GM21529 (cell line): ENCODE measurements at regions not wholly inside any gene's neighbourhood (a gene's known extent, or its start where the extent isn't known, plus 50 kb on each side); places are given as distances from the start of the nearest gene placed in this dataset.
"Not testable (repeated sequence)": the region's sequence is repeated elsewhere in the genome, so short reads cannot be mapped to it uniquely, and the experiment has no call there.

Source experiments
- ATAC-seq: cut with Tn5 transposase; IDR thresholded peaks from one replicate; pipeline ENCODE4 v1.9.1; 2021; ENCODE audit not compliant: unreplicated experiment

DNA sequence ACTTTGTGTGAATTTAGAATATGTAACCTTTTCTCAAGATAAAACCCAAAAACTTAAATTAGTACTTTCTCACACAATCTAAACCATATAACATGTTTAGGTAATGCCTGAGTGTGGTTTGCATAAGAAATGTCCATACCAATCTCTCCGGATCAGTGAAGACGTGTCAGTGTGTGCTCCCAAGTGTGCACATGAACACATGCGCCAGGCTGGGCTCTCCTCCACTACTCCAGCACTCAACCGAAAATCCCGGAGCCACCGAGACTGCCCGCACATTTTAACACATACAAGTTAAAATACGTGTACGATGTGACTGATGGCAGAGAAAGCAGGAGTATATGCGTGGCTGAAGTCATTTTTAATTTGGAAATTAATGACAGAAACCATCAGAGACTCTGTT is 658.4 kb downstream of the EFNA5 start:
- no peak for ATAC-seq

DNA sequence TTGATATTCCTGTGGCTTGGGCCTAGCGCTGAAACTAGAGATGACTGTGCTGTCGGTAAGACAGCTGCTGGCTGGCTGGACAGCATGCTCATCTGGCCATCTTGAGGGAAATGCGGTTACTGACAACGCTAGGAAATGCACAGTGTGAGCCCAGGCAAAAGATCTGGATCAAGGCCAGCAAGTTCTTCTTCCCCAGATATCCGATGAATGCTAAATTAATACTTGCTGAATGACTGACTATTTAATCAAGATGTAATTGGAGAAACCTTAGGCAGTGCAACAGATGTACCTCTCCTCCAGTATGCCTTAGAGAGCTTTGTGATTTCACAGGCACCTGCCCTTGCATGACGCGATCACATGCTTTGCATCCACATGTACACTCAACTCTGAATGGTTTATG is 659.1 kb downstream of the EFNA5 start:
- ATAC-seq, result no peak

DNA sequence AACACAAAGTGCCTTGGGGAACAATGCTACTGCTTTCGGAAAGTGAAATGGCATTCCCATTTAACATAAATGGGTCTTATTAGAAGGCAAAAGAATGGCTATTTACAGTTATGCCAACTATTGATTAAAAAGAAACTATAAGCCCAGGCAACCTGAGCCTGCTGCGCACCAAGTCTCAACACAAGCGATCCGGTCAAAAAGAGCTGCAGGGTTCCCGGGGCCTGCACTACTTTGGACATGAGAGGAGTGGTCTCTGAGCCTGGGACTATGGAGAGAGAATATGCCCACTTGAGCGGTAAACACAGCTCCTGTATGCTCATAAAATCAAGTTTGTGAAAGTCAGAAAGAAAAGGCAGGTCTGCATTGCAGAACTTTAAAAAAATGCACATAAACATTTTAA is 660.7 kb downstream of the EFNA5 start:
- no peak for ATAC-seq

DNA sequence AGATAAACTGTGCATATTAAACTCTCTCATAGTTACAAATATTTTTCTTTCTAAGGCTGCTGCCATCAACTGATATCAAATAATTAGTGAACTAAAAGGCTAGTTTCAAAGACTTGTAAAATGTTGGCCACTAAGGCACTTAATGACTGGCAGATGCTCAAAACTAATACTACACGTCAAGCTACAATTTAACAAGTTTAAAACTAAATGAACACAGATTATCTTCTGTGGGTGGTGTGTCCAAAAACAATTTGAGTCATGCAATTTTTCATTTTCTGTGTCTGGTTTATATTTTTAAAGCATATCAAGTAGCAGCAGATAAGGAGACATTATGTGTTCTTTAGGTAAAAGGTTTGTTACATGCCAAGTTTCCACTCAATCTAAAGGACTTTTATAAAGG is 665.1 kb downstream of the EFNA5 start:
- no peak for ATAC-seq

DNA sequence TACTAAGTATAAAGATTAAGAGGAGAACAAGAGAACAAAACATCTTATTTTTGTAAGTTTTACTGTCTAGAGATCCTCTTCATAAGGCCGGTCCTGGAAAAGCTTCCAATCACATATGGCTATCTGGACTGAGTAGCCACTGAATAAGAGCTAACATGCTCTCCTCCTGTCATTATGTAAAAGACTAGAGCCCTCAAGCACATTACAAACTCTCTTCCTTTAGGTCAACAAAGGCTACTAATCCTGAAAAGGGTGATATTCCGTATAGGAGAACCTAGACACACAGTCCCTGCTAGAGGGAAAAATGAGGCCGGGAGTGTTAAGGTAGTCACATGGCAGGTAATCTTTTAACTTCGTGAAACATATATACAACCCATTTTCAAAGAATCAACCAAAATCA is 665.6 kb downstream of the EFNA5 start:
- no peak for ATAC-seq

DNA sequence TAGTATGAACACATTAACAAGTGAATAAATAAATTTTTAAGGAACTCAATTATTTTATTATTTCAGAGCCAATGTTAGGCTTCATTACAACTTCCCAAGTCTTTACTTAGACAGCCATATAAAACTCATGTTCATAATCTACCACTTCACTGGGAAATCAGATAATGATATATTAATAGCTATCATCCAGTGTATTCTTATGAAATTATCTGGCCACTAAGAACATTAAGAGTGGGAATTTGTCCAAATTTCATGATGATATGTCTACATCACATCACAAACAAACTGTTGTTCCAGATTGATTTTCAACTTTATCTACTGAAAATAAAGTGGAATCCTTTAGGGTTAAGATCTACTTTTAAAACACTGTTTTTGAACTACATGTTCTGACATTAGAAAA is 668.6 kb downstream of the EFNA5 start:
- ATAC-seq, result no peak

DNA sequence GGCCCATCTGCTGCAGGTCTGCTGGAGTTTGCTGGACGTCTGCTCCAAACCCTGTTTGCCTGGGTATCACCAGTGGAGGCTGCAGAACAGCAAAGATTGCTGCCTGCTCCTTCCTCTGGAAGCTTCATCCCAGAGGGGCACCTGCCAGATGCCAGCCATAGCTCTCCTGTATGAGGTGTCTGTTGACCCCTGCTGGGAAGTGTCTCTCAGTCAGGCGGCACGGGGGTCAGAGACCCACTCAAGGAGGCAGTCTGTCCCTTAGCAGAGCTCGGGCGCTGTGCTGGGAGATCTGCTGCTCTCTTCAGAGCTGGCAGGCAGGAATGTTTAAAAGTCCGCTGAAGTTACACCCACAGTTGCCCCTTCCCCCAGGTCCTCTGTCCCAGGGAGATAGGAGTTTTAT is 671.2 kb downstream of the EFNA5 start:
- ATAC-seq, result not testable (repeated sequence)

DNA sequence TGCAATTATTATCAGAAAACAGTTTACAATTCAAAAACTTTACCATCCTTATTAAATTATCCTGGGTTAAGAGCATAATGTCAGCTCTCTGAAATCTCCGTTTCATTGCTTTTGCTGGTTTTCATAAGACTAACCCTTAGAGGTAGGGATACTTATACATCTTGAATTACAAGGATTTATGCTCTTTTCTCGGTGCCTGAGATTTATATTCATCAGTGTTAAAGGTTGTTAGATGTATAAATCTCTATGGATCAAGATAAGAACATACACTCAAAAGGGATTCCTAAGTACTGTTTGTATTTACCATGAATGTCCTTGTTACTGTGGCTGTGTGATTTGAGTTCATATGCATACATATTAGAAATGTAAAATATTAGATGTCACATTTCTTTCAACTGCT is 684.7 kb downstream of the EFNA5 start:
- ATAC-seq, result no peak

DNA sequence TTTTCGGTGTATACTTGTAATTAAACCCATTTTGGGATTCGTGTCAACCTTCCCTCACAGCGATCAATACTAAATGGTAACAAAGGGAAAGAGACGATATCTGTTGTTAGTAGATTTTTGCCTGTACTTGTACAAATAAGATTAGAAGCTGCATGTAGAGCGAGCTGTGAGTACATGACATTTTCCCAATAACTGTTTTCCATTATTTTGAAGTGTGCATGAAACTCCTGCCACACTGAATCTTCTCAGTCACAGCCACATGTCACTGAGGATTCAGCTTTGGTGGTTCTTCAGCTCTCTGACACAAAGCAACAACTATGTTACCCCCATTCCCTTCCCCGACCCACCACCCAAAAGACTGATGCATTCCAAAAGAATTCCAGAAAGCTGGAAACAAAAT is 685.6 kb downstream of the EFNA5 start:
- ATAC-seq, result no peak

DNA sequence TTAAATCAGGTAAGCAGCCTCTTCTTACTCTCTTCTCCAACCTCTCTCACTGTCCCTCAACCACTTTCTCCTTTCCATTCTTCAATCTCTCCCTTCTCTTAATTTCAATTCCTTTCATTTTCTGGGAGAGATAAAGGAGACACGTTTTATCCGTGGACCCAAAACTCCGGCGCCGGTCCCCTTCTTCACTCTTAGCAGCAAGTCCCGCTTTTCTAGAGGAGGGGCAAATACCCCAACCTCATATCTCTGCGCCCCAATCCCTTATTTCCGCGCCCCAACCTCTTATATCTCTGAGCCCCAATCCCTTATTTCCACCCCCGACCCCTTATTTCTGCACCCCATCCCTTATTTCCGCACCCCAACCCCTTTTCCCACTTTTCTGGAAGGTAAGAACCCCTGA is 691.6 kb downstream of the EFNA5 start:
- not testable (repeated sequence) for ATAC-seq

DNA sequence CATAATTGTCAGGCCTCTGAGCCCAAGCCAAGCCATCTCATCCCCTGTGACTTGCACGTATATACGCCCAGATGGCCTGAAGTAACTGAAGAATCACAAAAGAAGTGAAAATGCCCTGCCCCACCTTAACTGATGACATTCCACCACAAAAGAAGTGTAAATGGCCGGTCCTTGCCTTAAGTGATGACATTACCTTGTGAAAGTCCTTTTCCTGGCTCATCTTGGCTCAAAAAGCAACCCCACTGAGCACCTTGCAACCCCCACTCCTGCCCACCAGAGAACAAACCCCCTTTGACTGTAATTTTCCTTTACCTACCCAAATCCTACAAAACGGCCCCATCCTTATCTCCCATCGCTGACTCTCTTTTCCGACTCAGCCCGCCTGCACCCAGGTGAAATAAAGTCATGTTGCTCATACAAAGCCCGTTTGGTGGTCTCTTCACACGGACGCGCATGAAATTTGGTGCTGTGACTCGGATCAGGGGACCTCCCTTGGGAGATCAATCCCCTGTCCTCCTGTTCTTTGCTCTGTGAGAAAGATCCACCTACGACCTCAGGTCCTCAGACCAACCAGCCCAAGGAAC is 692.1 kb downstream of the EFNA5 start:
- not testable (repeated sequence) for ATAC-seq

DNA sequence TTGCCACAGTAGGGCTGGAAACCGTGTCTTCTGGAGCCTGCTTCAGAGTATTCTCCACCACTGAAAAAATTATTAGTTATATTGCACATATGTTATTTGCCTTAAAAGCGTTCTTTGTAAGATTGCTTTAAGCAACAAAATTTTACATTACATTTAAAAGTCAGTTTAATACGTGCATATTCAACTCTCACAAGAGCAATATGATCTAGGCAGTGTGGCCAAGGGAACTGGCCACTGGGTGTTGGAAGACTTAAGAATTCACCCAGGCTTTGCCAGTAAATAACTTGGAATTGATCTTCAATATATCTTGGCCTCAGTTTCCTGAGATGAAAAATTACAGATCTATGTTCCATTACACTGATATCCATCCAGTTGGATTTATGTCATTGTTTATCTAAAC is 694.4 kb downstream of the EFNA5 start:
- ATAC-seq, result no peak

DNA sequence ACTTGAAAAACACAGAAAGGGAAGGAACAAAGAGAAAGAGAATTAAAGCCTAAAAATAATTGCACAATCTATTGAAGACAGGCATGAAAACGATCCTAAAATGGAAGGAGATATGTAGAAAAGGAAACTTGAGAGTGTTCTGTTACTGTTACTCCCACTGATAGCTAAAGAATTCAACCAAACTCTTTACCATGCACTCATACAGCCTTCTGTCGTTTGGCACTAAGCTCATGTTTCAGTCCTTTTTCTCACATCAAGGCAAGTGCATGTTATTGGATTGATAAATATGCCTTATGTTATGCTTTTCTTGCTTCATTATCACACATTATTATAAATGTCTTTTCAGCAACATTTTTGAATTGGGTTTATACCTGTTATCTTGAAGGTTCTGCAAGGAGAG is 696.5 kb downstream of the EFNA5 start:
- no peak for ATAC-seq

DNA sequence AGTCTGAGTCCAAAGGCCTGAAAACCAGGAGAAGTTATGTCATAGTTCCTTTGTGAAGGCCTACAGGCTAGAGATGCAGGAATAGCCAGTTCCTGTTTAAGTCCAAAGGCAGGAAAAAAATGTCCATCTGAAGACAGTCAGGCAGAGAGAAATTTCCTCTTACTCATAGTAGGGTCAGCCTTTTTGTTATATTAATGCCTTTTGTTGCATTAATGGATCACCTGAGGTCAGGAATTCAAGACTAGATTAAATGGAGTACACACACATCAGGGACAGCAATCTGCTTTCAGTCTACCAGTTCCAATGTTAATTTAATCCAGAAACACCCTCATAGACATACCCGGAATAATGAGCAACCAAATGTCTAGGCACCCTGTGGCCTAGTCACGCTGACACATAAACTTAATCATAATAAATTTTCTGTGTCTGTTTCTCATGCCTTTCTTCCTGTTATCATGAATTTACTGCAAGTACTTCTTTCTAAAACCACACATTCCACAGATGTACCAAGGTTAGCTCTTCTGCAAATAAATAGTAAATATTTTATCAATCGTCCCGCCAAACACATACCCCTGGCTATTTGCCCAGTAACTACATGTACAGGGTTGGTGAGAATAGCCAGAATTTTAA is 703.9 kb downstream of the EFNA5 start:
- no peak for ATAC-seq

DNA sequence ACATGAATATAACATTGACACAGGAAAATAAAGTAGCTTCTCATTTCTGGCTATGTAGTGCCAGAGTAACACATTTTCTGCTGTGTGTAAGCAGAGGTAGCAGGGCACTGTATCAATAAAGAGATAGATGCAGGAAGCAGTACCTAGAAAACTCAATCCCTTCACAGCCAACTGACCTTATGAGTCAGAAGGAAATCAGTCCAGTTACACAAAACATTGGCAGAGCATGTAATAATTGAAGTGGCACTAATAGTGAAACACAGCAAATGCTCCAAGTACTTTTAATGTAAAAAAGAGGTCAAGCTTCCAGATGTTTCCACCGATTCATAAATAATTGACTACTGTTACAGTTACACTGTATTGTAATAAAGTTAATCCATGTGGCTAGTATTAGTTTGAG is 706.6 kb downstream of the EFNA5 start:
- no peak for ATAC-seq

DNA sequence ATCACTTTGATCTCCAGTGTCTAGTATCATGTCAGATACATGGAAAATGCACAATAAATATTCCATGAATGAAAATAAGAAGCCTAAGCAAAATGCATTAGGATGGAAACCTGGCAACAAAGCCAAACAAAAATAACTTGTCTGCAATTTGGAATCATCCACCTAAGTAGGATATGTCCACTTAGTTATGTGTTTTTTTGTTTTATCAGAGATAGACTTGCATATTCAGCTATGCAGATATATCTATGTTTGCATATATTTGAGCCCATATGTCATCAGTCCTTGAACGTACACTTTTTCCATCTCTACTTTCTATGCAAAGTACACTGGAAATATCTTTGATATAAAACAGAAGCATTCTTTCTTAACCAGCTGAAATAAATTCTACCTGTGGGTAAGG is 707.1 kb downstream of the EFNA5 start:
- no peak for ATAC-seq

DNA sequence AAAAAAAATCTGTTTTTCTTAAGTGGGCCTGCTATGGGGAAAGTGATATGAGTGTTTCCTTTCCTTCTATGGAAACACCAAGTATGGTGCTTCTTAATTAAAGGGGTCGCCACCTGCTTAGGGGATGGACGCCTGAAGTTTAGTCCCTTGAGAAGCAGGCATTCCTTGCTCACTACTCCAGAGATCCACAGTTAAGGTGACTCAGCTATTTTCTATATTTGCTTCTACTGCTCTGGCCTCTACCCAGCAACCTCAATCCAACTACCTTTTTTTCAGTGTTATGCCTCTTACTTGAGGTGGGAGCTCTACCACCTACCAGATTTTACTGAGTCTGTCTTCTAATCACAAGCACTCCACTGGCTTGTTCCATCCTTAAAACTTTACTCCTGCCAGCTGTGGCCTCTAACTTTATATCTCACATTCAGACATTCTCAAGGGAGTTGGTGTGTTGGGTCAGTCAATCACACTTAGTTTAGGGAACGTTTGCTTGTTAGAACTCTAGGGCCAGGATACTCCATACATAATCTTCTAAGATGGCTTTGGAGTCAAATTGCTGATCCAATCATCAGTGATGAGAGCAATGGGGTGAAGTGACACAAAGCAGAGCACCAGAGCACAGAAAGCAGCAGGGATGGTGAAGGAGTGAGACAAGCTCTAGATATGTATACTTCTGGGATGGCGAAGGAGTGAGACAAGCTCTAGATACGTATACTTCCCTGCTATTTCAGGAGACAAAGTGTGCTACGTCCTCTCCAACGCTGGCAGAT is 708.1 kb downstream of the EFNA5 start:
- no peak for ATAC-seq

DNA sequence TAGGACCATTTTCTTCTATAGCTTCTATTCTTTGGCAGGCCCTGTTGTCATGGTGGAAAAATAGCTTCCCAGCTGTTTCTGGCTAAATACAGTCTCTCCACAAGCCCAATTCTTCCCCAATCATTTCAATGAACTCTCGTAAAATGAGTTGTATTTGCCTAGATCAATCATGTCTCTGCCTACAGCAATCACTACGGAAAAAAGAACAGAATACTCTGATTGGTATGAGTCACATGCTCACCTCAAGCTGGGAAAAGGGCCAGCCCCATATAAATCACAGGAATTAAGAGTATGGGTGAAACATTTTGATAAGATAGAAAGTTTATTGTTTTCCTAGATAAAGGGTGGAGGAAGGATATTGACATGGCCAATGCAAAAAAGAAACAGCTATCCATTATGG is 711.4 kb downstream of the EFNA5 start:
- no peak for ATAC-seq

DNA sequence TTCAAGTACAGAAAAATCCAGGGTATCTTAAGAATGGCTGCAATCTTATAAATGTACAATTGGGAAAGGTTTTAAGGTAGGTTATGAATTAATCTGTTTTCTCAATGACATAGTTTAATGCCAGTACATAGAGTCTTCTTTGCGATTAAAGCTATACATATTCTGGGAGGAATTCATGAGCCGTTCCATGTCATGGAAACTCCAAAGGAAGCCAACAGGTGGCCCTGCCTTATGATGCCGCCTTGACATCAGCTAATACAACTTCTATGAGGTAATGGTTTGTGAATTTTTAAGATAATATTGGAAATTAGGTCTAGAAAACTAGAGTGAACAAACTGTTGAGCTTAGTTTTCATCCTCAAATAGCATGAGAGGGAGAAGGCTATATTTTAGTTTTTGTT is 713.4 kb downstream of the EFNA5 start:
- ATAC-seq, result no peak

DNA sequence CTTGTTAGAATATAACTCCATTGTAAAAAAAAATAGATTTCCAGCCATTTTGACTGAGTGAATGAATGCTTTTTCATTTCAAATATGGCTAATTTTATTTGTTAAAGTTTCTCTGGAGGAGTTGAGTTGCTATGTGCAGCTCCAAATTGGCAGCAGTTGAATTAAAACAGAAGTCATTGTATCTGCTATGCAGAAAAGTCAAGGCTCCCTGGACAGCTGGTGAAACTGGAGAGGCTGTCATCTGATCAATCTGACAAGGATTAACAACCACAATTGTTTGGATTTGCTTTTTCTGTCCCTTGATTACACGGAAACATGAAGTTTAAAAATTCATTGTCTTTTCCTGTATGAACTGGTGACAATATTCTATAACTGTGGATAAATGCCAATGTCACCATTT is 713.9 kb downstream of the EFNA5 start:
- ATAC-seq, result no peak

DNA sequence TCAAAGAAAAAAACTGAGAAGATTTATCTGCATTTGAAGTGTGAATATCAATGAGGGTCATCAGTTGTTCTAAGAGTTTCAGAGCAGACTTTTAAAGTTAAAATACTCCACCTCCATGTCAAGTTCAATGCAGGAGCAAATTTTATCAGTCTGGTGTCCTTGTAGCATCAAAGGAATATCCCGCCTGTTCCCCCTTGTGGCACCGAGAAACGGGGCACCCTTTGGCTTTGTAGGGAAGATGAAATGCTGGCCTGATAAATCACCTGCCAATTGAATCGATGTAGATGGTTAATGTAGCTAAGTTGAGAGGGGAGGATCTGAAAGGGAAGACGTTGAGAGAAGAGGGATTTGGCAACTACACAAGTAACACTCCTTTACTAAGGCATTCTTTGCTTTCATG is 714.5 kb downstream of the EFNA5 start:
- ATAC-seq, result no peak

DNA sequence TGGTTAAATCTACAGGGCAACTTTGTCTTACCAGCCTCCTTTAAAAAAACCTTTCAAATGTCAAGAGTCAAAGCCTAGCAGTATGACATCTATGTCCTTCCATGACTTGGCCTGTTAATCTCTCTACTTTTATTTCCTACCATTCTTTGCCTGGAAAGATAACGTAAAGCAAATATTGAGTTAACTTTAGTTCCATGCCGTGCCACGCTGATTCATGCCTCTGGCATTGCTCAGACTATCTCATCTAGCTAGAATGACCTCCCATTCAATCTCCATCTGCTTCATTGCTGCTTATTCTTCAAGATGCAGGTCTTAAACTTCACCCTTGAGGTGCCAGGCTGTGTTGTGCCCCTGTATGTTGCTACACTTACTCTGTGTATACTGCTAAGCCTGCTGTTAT is 729.8 kb downstream of the EFNA5 start:
- no peak for ATAC-seq
